ENCODE measurements at regions not wholly inside any gene's neighbourhood (a gene's known extent, or its start where the extent isn't known, plus 50 kb on each side); places are given as distances from the start of the nearest gene placed in this dataset.
"Not testable (repeated sequence)": the region's sequence is repeated elsewhere in the genome, so short reads cannot be mapped to it uniquely, and the experiment has no call there.

- not testable (repeated sequence) for H3K9me3 ChIP-seq (replicated peaks; ENCODE audit: insufficient read depth, low read length)
These were observed 75.8 kb upstream of the ZNF337 start for GRCh38 chr20:25772437-25772836.

GRCh38 chr20:25771818-25772217 lies 75.2 kb upstream of the ZNF337 start:
- not testable (repeated sequence) for H4K20me1 ChIP-seq (ENCODE audit: insufficient read depth, low read length); H3K36me3 ChIP-seq (replicated peaks; ENCODE audit: insufficient read depth, low read length); H3K9ac ChIP-seq (ENCODE audit: low read length); H2AFZ ChIP-seq (ENCODE audit: low read length); H3K4me3 ChIP-seq (ENCODE audit: low read length); H3K79me2 ChIP-seq (ENCODE audit: low read length); H3K9me2 ChIP-seq (replicated peaks; ENCODE audit: insufficient read depth, low read length); H3K27ac ChIP-seq (ENCODE audit: low read length); H3K4me1 ChIP-seq (ENCODE audit: low read length); H3K4me2 ChIP-seq (ENCODE audit: low read depth, low read length); H3K9me3 ChIP-seq (replicated peaks; ENCODE audit: insufficient read depth, low read length); DNase-seq; H3K27me3 ChIP-seq (replicated peaks; ENCODE audit: insufficient read depth, low read length); H3F3A ChIP-seq (ENCODE audit: insufficient read depth, low read length)

More at GRCh38 chr20:25772437-25772836, 75.8 kb upstream of the ZNF337 start:
- not testable (repeated sequence) for H3K9ac ChIP-seq (ENCODE audit: low read length); H3K4me3 ChIP-seq (ENCODE audit: low read length); H3K27ac ChIP-seq (ENCODE audit: low read length); H2AFZ ChIP-seq (ENCODE audit: low read length); H3K36me3 ChIP-seq (replicated peaks; ENCODE audit: insufficient read depth, low read length); H4K20me1 ChIP-seq (ENCODE audit: insufficient read depth, low read length); H3K4me1 ChIP-seq (ENCODE audit: low read length); DNase-seq; H3K9me2 ChIP-seq (replicated peaks; ENCODE audit: insufficient read depth, low read length); H3F3A ChIP-seq (ENCODE audit: insufficient read depth, low read length); H3K79me2 ChIP-seq (ENCODE audit: low read length); H3K27me3 ChIP-seq (replicated peaks; ENCODE audit: insufficient read depth, low read length); H3K4me2 ChIP-seq (ENCODE audit: low read depth, low read length)

GRCh38 chr20:25761596-25761995 lies 64.9 kb upstream of the ZNF337 start:
- H3K27ac ChIP-seq (ENCODE audit: low read length) = no peak overlapping the region
- no peak overlapping the region for H2AFZ ChIP-seq (ENCODE audit: low read length)
- H3K4me1 ChIP-seq (ENCODE audit: low read length) = no peaks in the 10 kb centered on the region
- H3K9me3 ChIP-seq (replicated peaks; ENCODE audit: insufficient read depth, low read length) = no peaks in the 10 kb centered on the region
- no peak overlapping the region for H3K4me3 ChIP-seq (ENCODE audit: low read length)
- no peaks in the 10 kb centered on the region for H4K20me1 ChIP-seq (ENCODE audit: insufficient read depth, low read length)
- no peak overlapping the region for H3K9ac ChIP-seq (ENCODE audit: low read length)
- no peaks in the 10 kb centered on the region for H3F3A ChIP-seq (ENCODE audit: insufficient read depth, low read length)
- H3K27me3 ChIP-seq (replicated peaks; ENCODE audit: insufficient read depth, low read length) = no peaks in the 10 kb centered on the region
- no peak overlapping the region for H3K4me2 ChIP-seq (ENCODE audit: low read depth, low read length)
- H3K9me2 ChIP-seq (replicated peaks; ENCODE audit: insufficient read depth, low read length) = no peaks in the 10 kb centered on the region
- TF ChIP-seq EZH2phosphoT487 (IDR thresholded peaks at IDR 0.05; ENCODE audit: low read length) (no peak), EZH2 (optimal IDR thresholded peaks at IDR 0.05; ENCODE audit: low read depth, low read length) (no peak), CTCF (IDR thresholded peaks at IDR 0.05; ENCODE audit: low read length) (no peak)
- no peaks in the 10 kb centered on the region for H3K79me2 ChIP-seq (ENCODE audit: low read length)
- no peak for DNase-seq
- no peaks in the 10 kb centered on the region for H3K36me3 ChIP-seq (replicated peaks; ENCODE audit: insufficient read depth, low read length)

GRCh38 chr20:25761046-25761445 lies 64.4 kb upstream of the ZNF337 start:
- H3K9ac ChIP-seq (ENCODE audit: low read length); H3K9me3 ChIP-seq (replicated peaks; ENCODE audit: insufficient read depth, low read length); DNase-seq; H4K20me1 ChIP-seq (ENCODE audit: insufficient read depth, low read length); H3K4me1 ChIP-seq (ENCODE audit: low read length); H3K36me3 ChIP-seq (replicated peaks; ENCODE audit: insufficient read depth, low read length); H3K4me3 ChIP-seq (ENCODE audit: low read length); H3K27me3 ChIP-seq (replicated peaks; ENCODE audit: insufficient read depth, low read length); H3K9me2 ChIP-seq (replicated peaks; ENCODE audit: insufficient read depth, low read length); H3K79me2 ChIP-seq (ENCODE audit: low read length); H3K27ac ChIP-seq (ENCODE audit: low read length); H3K4me2 ChIP-seq (ENCODE audit: low read depth, low read length); H3F3A ChIP-seq (ENCODE audit: insufficient read depth, low read length); H2AFZ ChIP-seq (ENCODE audit: low read length): not testable (repeated sequence)

All from MM.1S (cell line).